Kidney (tissue), 13 donors: ENCODE measurements at regions not wholly inside any gene's neighbourhood (a gene's known extent, or its start where the extent isn't known, plus 50 kb on each side); places are given as distances from the start of the nearest gene placed in this dataset.

Source experiments
- DNase-seq, 5 donors: peaks; one replicate each; pipeline ENCODE4 v3.0.0-alpha.2; 2013 to 2020
- FAIRE-seq: peaks from 2 replicates; lab custom pipeline; 2012; peaks lifted over from hg19 to GRCh38; lab: Jason Lieb, UNC
- H3K27ac ChIP-seq, 2 donors: one replicate each; pipeline ENCODE4 v1.7.0; 2013; ENCODE audit warnings: low read depth in 2 of 2, low read length in 2 of 2, inconsistent platforms in 1 of 2
- H3K27me3 ChIP-seq: one replicate; pipeline ENCODE4 v1.7.1; 2013; ENCODE audit warnings: low read length, inconsistent platforms; ENCODE audit not compliant: control insufficient read depth, insufficient read depth
- H3K36me3 ChIP-seq, 3 donors: one replicate each; pipeline versions ENCODE4 v1.7.0 to v1.7.1; 2013; ENCODE audit warnings: low read length in 3 of 3, control low read depth in 1 of 3, inconsistent platforms in 1 of 3; ENCODE audit not compliant: insufficient read depth in 3 of 3, control insufficient read depth in 2 of 3
- H3K4me1 ChIP-seq, 3 donors: one replicate each; pipeline versions ENCODE4 v1.7.0 to v1.7.1; 2013; ENCODE audit warnings: low read length in 3 of 3, inconsistent platforms in 1 of 3, low read depth in 1 of 3; ENCODE audit not compliant: control insufficient read depth in 2 of 3, insufficient read depth in 2 of 3
- H3K4me3 ChIP-seq, 3 donors: one replicate each; pipeline versions ENCODE4 v1.7.0 to v1.8.1; 2013; ENCODE audit warnings: low read length in 3 of 3, control low read depth in 1 of 3, inconsistent platforms in 1 of 3
- H3K9ac ChIP-seq, 3 donors: one replicate each; pipeline versions ENCODE4 v1.7.0 to v1.7.1; 2013; ENCODE audit warnings: low read length in 3 of 3, control low read depth in 1 of 3, inconsistent platforms in 1 of 3
- H3K9me3 ChIP-seq, 3 donors: one replicate each; pipeline versions ENCODE4 v1.7.0 to v1.7.1; 2013; ENCODE audit warnings: low read length in 3 of 3, control low read depth in 1 of 3, inconsistent platforms in 1 of 3; ENCODE audit not compliant: control insufficient read depth in 2 of 3, insufficient read depth in 1 of 3
- CTCF ChIP-seq: IDR thresholded peaks from 3 replicates; pipeline ENCODE4 v1.5.1; 2012; ENCODE audit warnings: mild to moderate bottlenecking, moderate library complexity, borderline replicate concordance; ENCODE audit not compliant: insufficient read depth; ENCODE audit errors: extremely low read depth
- intact Hi-C: fragments of 100-400 bp; cut with DNase I; formaldehyde crosslinking; loops from one replicate; pipeline ENCODE4 v1.11.1; 2022
- donor health status: control.
- donor health status: control.
- donor health status: control.
- donor health status: control.
- donor health status: control.
- donor health status: DM: yes; HTN: yes; CAD: no.
- donor health status: Normal renal cell carcinoma (clear cell type).

GRCh38 chr2:4903656-4904348, 788.4 kb upstream of the SOX11 start:
- intact Hi-C loops: no loop called here
- Histone ChIP-seq H3K36me3 (no peaks in the 10 kb centered on the region), H3K27ac (no peak overlapping the region), H3K4me3 (no peak overlapping the region), H3K4me1 (no peaks in the 10 kb centered on the region), H3K9me3 (no peaks in the 10 kb centered on the region), H3K9ac (no peak overlapping the region), H3K27me3 (no peaks in the 10 kb centered on the region)
- DNase-seq: peak in 1 of 5 donors; percentile 32
- FAIRE-seq: no peak
- no peak for TF ChIP-seq CTCF

GRCh38 chr2:4908461-4908860, 783.7 kb upstream of the SOX11 start:
- Histone ChIP-seq H3K9ac (no peak overlapping the region), H3K4me1 (no peaks in the 10 kb centered on the region), H3K36me3 (no peaks in the 10 kb centered on the region), H3K27ac (no peak overlapping the region), H3K9me3 (no peaks in the 10 kb centered on the region), H3K27me3 (no peaks in the 10 kb centered on the region), H3K4me3 (no peak overlapping the region)
- no peak for TF ChIP-seq CTCF
- intact Hi-C loops: no loop called here
- DNase-seq: no peak
- FAIRE-seq: no peak

GRCh38 chr2:4909346-4910009, 782.7 kb upstream of the SOX11 start:
- TF ChIP-seq CTCF: no peak
- Histone ChIP-seq H3K4me3 (no peak overlapping the region), H3K9me3 (no peaks in the 10 kb centered on the region), H3K36me3 (no peaks in the 10 kb centered on the region), H3K27ac (no peak overlapping the region), H3K4me1 (no peaks in the 10 kb centered on the region), H3K9ac (no peak overlapping the region), H3K27me3 (no peaks in the 10 kb centered on the region)
- FAIRE-seq: no peak
- intact Hi-C loops: no loop called here
- no peak for DNase-seq
